SK-MEL-5 (cell line): ENCODE measurements at regions not wholly inside any gene's neighbourhood (a gene's known extent, or its start where the extent isn't known, plus 50 kb on each side); places are given as distances from the start of the nearest gene placed in this dataset.
A peak's percentile ranks its signal among the peaks of the same experiment; 100 is the strongest.

ENCODE experiments used
- DNase-seq: peaks from one replicate; pipeline ENCODE4 v3.0.0-alpha.2; 2016; ENCODE audit warnings: low read depth, low spot score
- in situ Hi-C: cut with HindIII; loops from 2 replicates; pipeline ENCODE4 v1.10.0; 2016; ENCODE audit warnings: low sequenced_read_pairs, high pct_unique_total_duplicates, low pct_unique_long_range_greater_than_20kb

- no peak for DNase-seq
- in situ Hi-C loops = no loop called here
Observed at GRCh38 chr20:16220826-16221225, 352.4 kb downstream of the KIF16B start.

- no peak for DNase-seq
- in situ Hi-C loops = no loop called here
Observed at GRCh38 chr20:16219182-16219581, 354.1 kb downstream of the KIF16B start.

- DNase-seq = peak; percentile 7
- in situ Hi-C loops = no loop called here
Observed at GRCh38 chr20:16216914-16217230, 356.4 kb downstream of the KIF16B start.

GRCh38 chr20:16216227-16216913 is 356.9 kb downstream of the KIF16B start:
- in situ Hi-C loops = no loop called here
- peak; percentile 14 for DNase-seq

GRCh38 chr20:16215041-16215440 is 358.2 kb downstream of the KIF16B start:
- in situ Hi-C loops = no loop called here

GRCh38 chr20:16212790-16213189 is 360.5 kb downstream of the KIF16B start:
- in situ Hi-C loops = no loop called here

More at GRCh38 chr20:16215041-16215440, 358.2 kb downstream of the KIF16B start:
- no peak for DNase-seq

GRCh38 chr20:16209951-16210361 is 363.3 kb downstream of the KIF16B start:
- DNase-seq = no peak
- in situ Hi-C loops = no loop called here

More at GRCh38 chr20:16212790-16213189, 360.5 kb downstream of the KIF16B start:
- DNase-seq = no peak

- DNase-seq = no peak
- in situ Hi-C loops = no loop called here
Observed at GRCh38 chr20:16209357-16209756, 363.9 kb downstream of the KIF16B start.

GRCh38 chr20:16208443-16208842 is 364.8 kb downstream of the KIF16B start:
- in situ Hi-C loops = no loop called here
- no peak for DNase-seq

- no peak for DNase-seq
- in situ Hi-C loops = no loop called here
Observed at GRCh38 chr20:16206817-16207216, 366.4 kb downstream of the KIF16B start.

GRCh38 chr20:16205507-16205906 is 367.7 kb downstream of the KIF16B start:
- DNase-seq = no peak
- in situ Hi-C loops = no loop called here

GRCh38 chr20:16203096-16203495 is 370.2 kb downstream of the KIF16B start:
- in situ Hi-C loops = no loop called here
- no peak for DNase-seq

GRCh38 chr20:16201191-16201590 is 372.1 kb downstream of the KIF16B start:
- DNase-seq = peak; percentile 43
- in situ Hi-C loops = no loop called here

GRCh38 chr20:16197696-16198095 is 375.6 kb downstream of the KIF16B start:
- DNase-seq = no peak
- in situ Hi-C loops = no loop called here

- in situ Hi-C loops = no loop called here
- DNase-seq = no peak
Observed at GRCh38 chr20:16195671-16196070, 377.6 kb downstream of the KIF16B start.

GRCh38 chr20:16194617-16195360 is 378.5 kb downstream of the KIF16B start:
- in situ Hi-C loops = no loop called here
- DNase-seq = no peak

GRCh38 chr20:16191496-16191895 is 381.8 kb downstream of the KIF16B start:
- no peak for DNase-seq
- in situ Hi-C loops = no loop called here

GRCh38 chr20:16189371-16189770 is 383.9 kb downstream of the KIF16B start:
- no peak for DNase-seq
- in situ Hi-C loops = no loop called here

- in situ Hi-C loops = no loop called here
- no peak for DNase-seq
Observed at GRCh38 chr20:16187956-16188616, 385.2 kb downstream of the KIF16B start.
